GM13976 (cell line): ENCODE measurements at regions not wholly inside any gene's neighbourhood (a gene's known extent, or its start where the extent isn't known, plus 50 kb on each side); places are given as distances from the start of the nearest gene placed in this dataset.
"Not testable (repeated sequence)": the region's sequence is repeated elsewhere in the genome, so short reads cannot be mapped to it uniquely, and the experiment has no call there.

Experiments
- DNase-seq: peaks from one replicate; pipeline ENCODE4 v3.0.0; 2012; ENCODE audit warnings: low spot score
- CTCF ChIP-seq: IDR thresholded peaks from 2 replicates; pipeline ENCODE4 v1.5.1; 2012; ENCODE audit warnings: borderline replicate concordance, mild to moderate bottlenecking; ENCODE audit not compliant: insufficient read depth; ENCODE audit errors: extremely low read depth, missing control alignments, control extremely low read depth
- in situ Hi-C: fragments of 300-500 bp; cut with MboI; formaldehyde crosslinking; loops from one replicate; pipeline ENCODE4 v1.12.0; 2022; ENCODE audit warnings: low sequenced_read_pairs, mixed read lengths, inconsistent platforms; ENCODE audit not compliant: unreplicated experiment

GRCh38 chr1:161454865-161455707 is 50.2 kb upstream of the FCGR2A start:
- DNase-seq, in situ Hi-C loops: not testable (repeated sequence)

- in situ Hi-C loops, DNase-seq: not testable (repeated sequence)
Observed at GRCh38 chr1:161453950-161454864, 51.0 kb upstream of the FCGR2A start.

- in situ Hi-C loops, DNase-seq: not testable (repeated sequence)
Observed at GRCh38 chr1:161451698-161452348, 53.4 kb upstream of the FCGR2A start.

GRCh38 chr1:161447760-161448332 is 57.4 kb upstream of the FCGR2A start:
- in situ Hi-C loops, DNase-seq: not testable (repeated sequence)

- in situ Hi-C loops, DNase-seq: not testable (repeated sequence)
Observed at GRCh38 chr1:161447040-161447759, 58.1 kb upstream of the FCGR2A start.

GRCh38 chr1:161444725-161445124 is 60.5 kb upstream of the FCGR2A start:
- in situ Hi-C loops, DNase-seq: not testable (repeated sequence)

- in situ Hi-C loops, DNase-seq: not testable (repeated sequence)
Observed at GRCh38 chr1:161444255-161444654, 61.0 kb upstream of the FCGR2A start.

- in situ Hi-C loops: no loop called here
- peak; percentile 89 for DNase-seq
- peak; percentile 95 for TF ChIP-seq CTCF
Observed at GRCh38 chr1:161440312-161440894, 64.9 kb upstream of the FCGR2A start.

GRCh38 chr1:161439280-161440232 is 65.7 kb upstream of the FCGR2A start:
- in situ Hi-C loops: no loop called here
- DNase-seq: peak; percentile 54
- TF ChIP-seq CTCF: no peak

GRCh38 chr1:161433191-161433590 is 65.5 kb upstream of the CFAP126 start:
- in situ Hi-C loops, DNase-seq: not testable (repeated sequence)
